Neural progenitor cell (in vitro differentiated cells): ENCODE measurements at regions not wholly inside any gene's neighbourhood (a gene's known extent, or its start where the extent isn't known, plus 50 kb on each side); places are given as distances from the start of the nearest gene placed in this dataset.

Experiments used
- EZH2 ChIP-seq: fragments of 200-600 bp; sonication (generic); IDR thresholded peaks from 2 replicates; pipeline ENCODE4 v1.6.1; 2017; ENCODE audit warnings: antibody characterized with exemption, mild to moderate bottlenecking, moderate library complexity
- EZH2phosphoT487 ChIP-seq: fragments of 200-600 bp; sonication (generic); IDR thresholded peaks from 2 replicates; pipeline ENCODE4 v1.6.1; 2017; ENCODE audit warnings: antibody characterized with exemption
- TF ChIP-seq, protein P1 (sequence below): fragments of 200-600 bp; sonication (generic); IDR thresholded peaks from 2 replicates; pipeline ENCODE4 v1.5.1; 2017; ENCODE audit warnings: antibody characterized with exemption, mild to moderate bottlenecking

- TF ChIP-seq, protein P1, sequence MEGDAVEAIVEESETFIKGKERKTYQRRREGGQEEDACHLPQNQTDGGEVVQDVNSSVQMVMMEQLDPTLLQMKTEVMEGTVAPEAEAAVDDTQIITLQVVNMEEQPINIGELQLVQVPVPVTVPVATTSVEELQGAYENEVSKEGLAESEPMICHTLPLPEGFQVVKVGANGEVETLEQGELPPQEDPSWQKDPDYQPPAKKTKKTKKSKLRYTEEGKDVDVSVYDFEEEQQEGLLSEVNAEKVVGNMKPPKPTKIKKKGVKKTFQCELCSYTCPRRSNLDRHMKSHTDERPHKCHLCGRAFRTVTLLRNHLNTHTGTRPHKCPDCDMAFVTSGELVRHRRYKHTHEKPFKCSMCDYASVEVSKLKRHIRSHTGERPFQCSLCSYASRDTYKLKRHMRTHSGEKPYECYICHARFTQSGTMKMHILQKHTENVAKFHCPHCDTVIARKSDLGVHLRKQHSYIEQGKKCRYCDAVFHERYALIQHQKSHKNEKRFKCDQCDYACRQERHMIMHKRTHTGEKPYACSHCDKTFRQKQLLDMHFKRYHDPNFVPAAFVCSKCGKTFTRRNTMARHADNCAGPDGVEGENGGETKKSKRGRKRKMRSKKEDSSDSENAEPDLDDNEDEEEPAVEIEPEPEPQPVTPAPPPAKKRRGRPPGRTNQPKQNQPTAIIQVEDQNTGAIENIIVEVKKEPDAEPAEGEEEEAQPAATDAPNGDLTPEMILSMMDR: no peak
- TF ChIP-seq EZH2phosphoT487 (no peak), EZH2 (no peak)
Measured at GRCh38 chr1:60488847-60489246, 415.3 kb upstream of the C1orf87 start.
